Kidney (tissue), 13 donors: ENCODE measurements at regions not wholly inside any gene's neighbourhood (a gene's known extent, or its start where the extent isn't known, plus 50 kb on each side); places are given as distances from the start of the nearest gene placed in this dataset.

Experiments
- DNase-seq, 5 donors: peaks; one replicate each; pipeline ENCODE4 v3.0.0-alpha.2; 2013 to 2020
- FAIRE-seq: peaks from 2 replicates; lab custom pipeline; 2012; peaks lifted over from hg19 to GRCh38; lab: Jason Lieb, UNC
- H3K27ac ChIP-seq, 2 donors: one replicate each; pipeline ENCODE4 v1.7.0; 2013; ENCODE audit warnings: low read depth in 2 of 2, low read length in 2 of 2, inconsistent platforms in 1 of 2
- H3K27me3 ChIP-seq: one replicate; pipeline ENCODE4 v1.7.1; 2013; ENCODE audit warnings: low read length, inconsistent platforms; ENCODE audit not compliant: control insufficient read depth, insufficient read depth
- H3K36me3 ChIP-seq, 3 donors: one replicate each; pipeline versions ENCODE4 v1.7.0 to v1.7.1; 2013; ENCODE audit warnings: low read length in 3 of 3, control low read depth in 1 of 3, inconsistent platforms in 1 of 3; ENCODE audit not compliant: insufficient read depth in 3 of 3, control insufficient read depth in 2 of 3
- H3K4me1 ChIP-seq, 3 donors: one replicate each; pipeline versions ENCODE4 v1.7.0 to v1.7.1; 2013; ENCODE audit warnings: low read length in 3 of 3, inconsistent platforms in 1 of 3, low read depth in 1 of 3; ENCODE audit not compliant: control insufficient read depth in 2 of 3, insufficient read depth in 2 of 3
- H3K4me3 ChIP-seq, 3 donors: one replicate each; pipeline versions ENCODE4 v1.7.0 to v1.8.1; 2013; ENCODE audit warnings: low read length in 3 of 3, control low read depth in 1 of 3, inconsistent platforms in 1 of 3
- H3K9ac ChIP-seq, 3 donors: one replicate each; pipeline versions ENCODE4 v1.7.0 to v1.7.1; 2013; ENCODE audit warnings: low read length in 3 of 3, control low read depth in 1 of 3, inconsistent platforms in 1 of 3
- H3K9me3 ChIP-seq, 3 donors: one replicate each; pipeline versions ENCODE4 v1.7.0 to v1.7.1; 2013; ENCODE audit warnings: low read length in 3 of 3, control low read depth in 1 of 3, inconsistent platforms in 1 of 3; ENCODE audit not compliant: control insufficient read depth in 2 of 3, insufficient read depth in 1 of 3
- CTCF ChIP-seq: IDR thresholded peaks from 3 replicates; pipeline ENCODE4 v1.5.1; 2012; ENCODE audit warnings: mild to moderate bottlenecking, moderate library complexity, borderline replicate concordance; ENCODE audit not compliant: insufficient read depth; ENCODE audit errors: extremely low read depth
- intact Hi-C: fragments of 100-400 bp; cut with DNase I; formaldehyde crosslinking; loops from one replicate; pipeline ENCODE4 v1.11.1; 2022
- donor health status: control.
- donor health status: control.
- donor health status: control.
- donor health status: control.
- donor health status: control.
- donor health status: DM: yes; HTN: yes; CAD: no.
- donor health status: Normal renal cell carcinoma (clear cell type).

- H3K9me3 ChIP-seq, result no peaks in the 10 kb centered on the region
- H3K9ac ChIP-seq, result no peak overlapping the region
- intact Hi-C loops, result no loop called here
- TF ChIP-seq CTCF, result no peak
- DNase-seq (peak in 4 of 5 donors; percentile 64 to 87 (median 69)), FAIRE-seq (no peak)
- no peaks in the 10 kb centered on the region for H3K27me3 ChIP-seq
- no peak overlapping the region for H3K27ac ChIP-seq
- H3K4me1 ChIP-seq, result no peaks in the 10 kb centered on the region
- no peaks in the 10 kb centered on the region for H3K36me3 ChIP-seq
- H3K4me3 ChIP-seq, result no peak overlapping the region
These were observed 268.0 kb upstream of the TNRC6C start for GRCh38 chr17:77690271-77691161.

- no peak for TF ChIP-seq CTCF
- no peak overlapping the region for H3K9ac ChIP-seq
- H3K4me3 ChIP-seq, result no peak overlapping the region
- FAIRE-seq (no peak), DNase-seq (no peak)
- H3K9me3 ChIP-seq, result no peaks in the 10 kb centered on the region
- H3K36me3 ChIP-seq, result no peaks in the 10 kb centered on the region
- intact Hi-C loops, result no loop called here
- H3K4me1 ChIP-seq, result no peaks in the 10 kb centered on the region
- no peaks in the 10 kb centered on the region for H3K27me3 ChIP-seq
- H3K27ac ChIP-seq, result no peak overlapping the region
These were observed 267.1 kb upstream of the TNRC6C start for GRCh38 chr17:77691216-77692085.

GRCh38 chr17:77692571-77693161 is 265.8 kb upstream of the TNRC6C start:
- Histone ChIP-seq H3K27ac (no peak overlapping the region), H3K36me3 (no peaks in the 10 kb centered on the region), H3K27me3 (no peaks in the 10 kb centered on the region), H3K4me1 (no peaks in the 10 kb centered on the region), H3K9ac (no peak overlapping the region), H3K4me3 (no peak overlapping the region), H3K9me3 (no peaks in the 10 kb centered on the region)
- FAIRE-seq, result no peak
- DNase-seq, result peak in 3 of 5 donors; percentile 50 to 78 (median 58)
- TF ChIP-seq CTCF, result no peak
- intact Hi-C loops, result no loop called here
